Neural cell (in vitro differentiated cells): ENCODE measurements at regions not wholly inside any gene's neighbourhood (a gene's known extent, or its start where the extent isn't known, plus 50 kb on each side); places are given as distances from the start of the nearest gene placed in this dataset.

Experiments
- CTCF ChIP-seq: fragments of 450-650 bp; IDR thresholded peaks from 2 replicates; pipeline ENCODE4 v1.5.1; 2014; ENCODE audit warnings: antibody characterized with exemption, mild to moderate bottlenecking, moderate library complexity; ENCODE audit not compliant: poor library complexity, severe bottlenecking
- EZH2 ChIP-seq: fragments of 200-600, 300-800 bp; shearing (Covaris generic), sonication (generic); IDR thresholded peaks from 2 replicates; pipeline ENCODE4 v1.6.1; 2014; ENCODE audit warnings: antibody characterized with exemption, low read length, borderline replicate concordance, mild to moderate bottlenecking; ENCODE audit not compliant: insufficient read depth, poor library complexity, severe bottlenecking
- SMC3 ChIP-seq: fragments of 450-650 bp; conservative IDR thresholded peaks from 2 replicates; pipeline ENCODE4 v1.6.1; 2014; ENCODE audit warnings: antibody characterized with exemption, mild to moderate bottlenecking, moderate library complexity; ENCODE audit not compliant: poor library complexity

- TF ChIP-seq CTCF (no peak), SMC3 (no peak), EZH2 (no peak)
Observed at GRCh38 chr9:116098476-116098875, 55.1 kb upstream of the PAPPA start.
